ENCODE measurements at regions not wholly inside any gene's neighbourhood (a gene's known extent, or its start where the extent isn't known, plus 50 kb on each side); places are given as distances from the start of the nearest gene placed in this dataset.

- H3K4me1 ChIP-seq (ENCODE audit: insufficient read depth, low read length), result no peaks in the 10 kb centered on the region
- Mint-ChIP-seq H3K36me3 (ENCODE audit: insufficient read depth in 1 of 3, low read depth in 3 of 3) (no peaks in the 10 kb centered on the region), H3K27ac (no peak overlapping the region; a peak in 1 of 7 replicates), H3K9me3 (no peaks in the 10 kb centered on the region), H3K27me3 (ENCODE audit: low read depth) (no peaks in the 10 kb centered on the region), H3K4me1 (no peaks in the 10 kb centered on the region), H3K4me3 (no peak overlapping the region)
- H3K23me2 ChIP-seq (ENCODE audit: insufficient read length, low read depth, low read length, poor library complexity, severe bottlenecking), result no peaks in the 10 kb centered on the region
- no peak overlapping the region for H4K5ac ChIP-seq (ENCODE audit: insufficient read length, low read depth, low read length)
- no peak overlapping the region for H2BK20ac ChIP-seq (ENCODE audit: low read depth, low read length, poor library complexity, severe bottlenecking)
- H3K27me3 ChIP-seq (ENCODE audit: insufficient read depth, low read length), result no peaks in the 10 kb centered on the region
- WGBS (ENCODE audit: extremely low coverage, insufficient read length, low lambda C conversion rate), result no CpG with 5 or more reads among the region's 28 CpGs
- H3K23ac ChIP-seq (ENCODE audit: insufficient read length, low read depth, low read length), result no peak overlapping the region
- H3K4ac ChIP-seq (ENCODE audit: low read depth, low read length), result no peak overlapping the region
- H3K27ac ChIP-seq (ENCODE audit: insufficient read length, low read depth, low read length), result no peak overlapping the region
- H3K14ac ChIP-seq (ENCODE audit: insufficient read depth, low read length), result no peak overlapping the region
- H2AK5ac ChIP-seq (ENCODE audit: insufficient read length, low read length), result no peak overlapping the region
- no peak overlapping the region for H2AFZ ChIP-seq (ENCODE audit: low read length)
- no peaks in the 10 kb centered on the region for H3K79me1 ChIP-seq (ENCODE audit: insufficient read depth, low read depth, low read length, poor library complexity, severe bottlenecking)
- H4K20me1 ChIP-seq (ENCODE audit: control insufficient read depth, insufficient read depth, insufficient read length), result no peaks in the 10 kb centered on the region
- no peak overlapping the region for H2BK5ac ChIP-seq (ENCODE audit: insufficient read length, low read length)
- H3K9me3 ChIP-seq (ENCODE audit: control insufficient read depth, low read depth, low read length), result no peaks in the 10 kb centered on the region
- H3K9ac ChIP-seq (ENCODE audit: extremely low read depth, insufficient read length, low read length), result no peak overlapping the region
- H2BK12ac ChIP-seq (ENCODE audit: insufficient read length, low read depth, low read length), result no peak overlapping the region
- H4K91ac ChIP-seq (ENCODE audit: insufficient read length, low read depth, low read length), result no peak overlapping the region
- TF ChIP-seq CTCF (conservative IDR thresholded peaks at IDR 0.05), result no peak
- H2BK15ac ChIP-seq (ENCODE audit: low read depth, low read length), result no peak overlapping the region
- H3K18ac ChIP-seq (ENCODE audit: insufficient read length, low read depth, low read length), result no peak overlapping the region
- DNase-seq, result peak; percentile 32
- no peak overlapping the region for H3K4me2 ChIP-seq (ENCODE audit: insufficient read depth, insufficient read length, low read length)
- no peaks in the 10 kb centered on the region for H3K79me2 ChIP-seq (ENCODE audit: insufficient read depth, low read length)
- no peak overlapping the region for H3T11ph ChIP-seq (ENCODE audit: low read length)
- H3K56ac ChIP-seq (ENCODE audit: insufficient read length, low read depth, low read length), result no peak overlapping the region
- no peak overlapping the region for H4K8ac ChIP-seq (replicated peaks; ENCODE audit: insufficient read length, low read depth, low read length)
- no peak overlapping the region for H2BK120ac ChIP-seq (ENCODE audit: low read depth, low read length, poor library complexity, severe bottlenecking)
Observed at GRCh38 chr9:30574355-30575151, 1809.9 kb upstream of the ACO1 start.

Measured in H9 (cell line).